NT2/D1 (cell line): ENCODE measurements at regions not wholly inside any gene's neighbourhood (a gene's known extent, or its start where the extent isn't known, plus 50 kb on each side); places are given as distances from the start of the nearest gene placed in this dataset.

Experiments
- DNase-seq: peaks from one replicate; pipeline ENCODE4 v3.0.0-alpha.2; 2011; ENCODE audit warnings: low read depth, low spot score
- H3K27me3 ChIP-seq: 2 replicates; pipeline ENCODE4 v1.6.0; 2011; ENCODE audit warnings: mild to moderate bottlenecking; ENCODE audit not compliant: insufficient read length, insufficient read depth
- H3K36me3 ChIP-seq: 2 replicates; pipeline ENCODE4 v1.6.1; 2011; ENCODE audit warnings: mild to moderate bottlenecking, low read length, mixed read lengths; ENCODE audit not compliant: insufficient read depth, insufficient read length
- H3K4me1 ChIP-seq: 2 replicates; pipeline ENCODE4 v1.5.1; 2011; ENCODE audit not compliant: insufficient read depth, insufficient read length
- H3K4me3 ChIP-seq: 2 replicates; pipeline ENCODE4 v1.5.1; 2011; ENCODE audit warnings: low read depth; ENCODE audit not compliant: insufficient read length
- H3K9ac ChIP-seq: 2 replicates; pipeline ENCODE4 v1.6.0; 2011; ENCODE audit warnings: low read depth; ENCODE audit not compliant: insufficient read length
- H3K9me3 ChIP-seq: 2 replicates; pipeline ENCODE4 v1.5.1; 2011; ENCODE audit warnings: mild to moderate bottlenecking, low read length; ENCODE audit not compliant: insufficient read depth
- SUZ12 ChIP-seq: IDR thresholded peaks from 2 replicates; pipeline ENCODE4 v1.6.1; 2011; ENCODE audit not compliant: insufficient read length, insufficient read depth; ENCODE audit errors: extremely low read depth
- YY1 ChIP-seq: IDR thresholded peaks from 2 replicates; pipeline ENCODE4 v1.6.1; 2011; ENCODE audit not compliant: insufficient read length, insufficient read depth
- ZNF274 ChIP-seq: IDR thresholded peaks from 2 replicates; pipeline ENCODE4 v1.6.1; 2011; ENCODE audit warnings: mild to moderate bottlenecking, low read depth, low read length

DNA sequence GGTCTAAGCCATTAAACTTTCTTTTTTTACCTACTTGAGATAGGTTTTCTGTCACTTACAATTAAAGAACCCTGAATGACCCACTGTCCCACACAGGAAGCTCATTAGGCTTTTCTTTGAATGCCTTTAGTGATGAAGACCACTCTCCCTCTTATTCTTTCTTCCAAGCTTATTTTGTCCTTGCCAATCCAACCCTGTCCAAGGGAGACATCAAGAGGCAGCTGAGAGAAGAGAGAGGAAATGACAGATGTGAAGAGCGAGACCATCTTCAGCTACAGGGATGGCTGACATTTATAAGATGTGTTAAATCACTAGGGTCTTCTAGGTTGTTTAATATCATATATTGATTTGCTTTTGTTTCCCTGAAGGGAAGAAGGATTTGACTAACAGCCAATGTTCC, 133.5 kb downstream of the FAM114A2 start:
- no peaks in the 10 kb centered on the region for H3K9me3 ChIP-seq
- H3K27me3 ChIP-seq = no peaks in the 10 kb centered on the region
- no peak for DNase-seq
- H3K36me3 ChIP-seq = no peaks in the 10 kb centered on the region
- TF ChIP-seq ZNF274 = no peak
- no peak for TF ChIP-seq SUZ12
- H3K4me1 ChIP-seq = no peaks in the 10 kb centered on the region
- no peak overlapping the region for H3K4me3 ChIP-seq
- no peak overlapping the region for H3K9ac ChIP-seq

DNA sequence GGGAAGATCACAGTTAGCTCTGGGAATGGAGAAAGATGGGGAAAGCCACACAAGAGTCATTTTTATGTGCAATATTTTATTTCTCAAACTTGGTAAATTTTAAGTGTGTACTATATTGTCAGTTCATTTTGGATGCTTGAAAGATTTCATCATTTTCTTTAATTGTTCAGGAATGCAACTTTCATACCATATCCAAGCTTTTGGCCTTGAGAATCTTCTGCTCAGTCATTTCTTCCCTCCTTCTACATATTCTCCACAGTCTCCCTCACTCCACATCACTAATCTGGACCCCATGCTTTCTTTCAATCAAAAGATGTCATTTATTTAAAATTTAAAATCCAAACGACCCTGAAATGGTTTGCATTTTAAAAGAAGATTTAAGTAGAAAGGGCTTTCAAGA, 135.4 kb downstream of the FAM114A2 start:
- Histone ChIP-seq H3K27me3 (no peaks in the 10 kb centered on the region), H3K4me1 (no peaks in the 10 kb centered on the region), H3K9me3 (no peaks in the 10 kb centered on the region), H3K9ac (no peak overlapping the region), H3K4me3 (no peak overlapping the region), H3K36me3 (no peaks in the 10 kb centered on the region)
- no peak for TF ChIP-seq SUZ12
- no peak for TF ChIP-seq YY1
- TF ChIP-seq ZNF274 = no peak
- no peak for DNase-seq

DNA sequence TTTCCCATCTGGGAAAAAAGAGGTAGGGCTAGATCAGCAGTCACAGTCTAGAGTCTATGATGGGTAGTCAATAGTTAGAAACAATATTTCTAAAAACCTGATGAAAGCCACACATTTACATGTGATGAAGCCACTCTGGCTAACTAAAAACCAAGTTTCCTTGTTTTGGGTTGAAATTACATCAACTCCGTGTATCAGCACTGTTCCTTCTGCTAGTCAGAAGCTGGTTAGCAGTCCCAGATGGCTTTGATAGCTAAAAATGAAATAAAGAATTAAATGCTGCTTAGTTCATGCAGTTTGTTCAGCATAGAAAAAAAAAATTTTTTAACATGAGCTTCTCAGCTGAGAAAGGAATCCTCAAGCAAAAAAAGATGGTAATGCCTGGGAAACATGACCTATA, 136.7 kb downstream of the FAM114A2 start:
- Histone ChIP-seq H3K4me1 (no peaks in the 10 kb centered on the region), H3K9me3 (no peaks in the 10 kb centered on the region), H3K9ac (no peak overlapping the region), H3K36me3 (no peaks in the 10 kb centered on the region), H3K4me3 (no peak overlapping the region), H3K27me3 (no peaks in the 10 kb centered on the region)
- no peak for DNase-seq
- TF ChIP-seq ZNF274 = no peak
- no peak for TF ChIP-seq SUZ12
- TF ChIP-seq YY1 = no peak

DNA sequence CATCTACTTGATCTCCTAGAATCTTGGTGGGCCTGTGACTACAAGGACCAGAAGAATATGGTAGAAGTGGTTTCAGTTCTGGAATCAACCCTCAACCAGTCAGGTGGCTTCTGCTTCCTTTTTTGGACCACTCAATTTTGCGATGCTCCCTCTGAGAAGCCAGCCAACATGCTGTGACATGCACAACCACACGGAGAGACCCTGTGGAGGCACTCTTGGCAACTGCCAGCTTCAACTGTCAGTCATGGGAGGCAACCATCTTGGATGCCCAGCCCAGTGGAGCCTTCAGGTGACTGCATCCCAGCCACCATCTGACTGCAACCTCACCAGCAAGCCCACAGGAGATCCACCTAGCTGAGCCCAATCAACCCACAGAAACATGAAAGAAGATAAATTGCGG, 137.3 kb downstream of the FAM114A2 start:
- Histone ChIP-seq H3K27me3 (no peaks in the 10 kb centered on the region), H3K9ac (no peak overlapping the region), H3K4me1 (no peaks in the 10 kb centered on the region), H3K36me3 (no peaks in the 10 kb centered on the region), H3K4me3 (no peak overlapping the region), H3K9me3 (no peaks in the 10 kb centered on the region)
- no peak for DNase-seq
- TF ChIP-seq SUZ12 (no peak), YY1 (no peak), ZNF274 (no peak)

DNA sequence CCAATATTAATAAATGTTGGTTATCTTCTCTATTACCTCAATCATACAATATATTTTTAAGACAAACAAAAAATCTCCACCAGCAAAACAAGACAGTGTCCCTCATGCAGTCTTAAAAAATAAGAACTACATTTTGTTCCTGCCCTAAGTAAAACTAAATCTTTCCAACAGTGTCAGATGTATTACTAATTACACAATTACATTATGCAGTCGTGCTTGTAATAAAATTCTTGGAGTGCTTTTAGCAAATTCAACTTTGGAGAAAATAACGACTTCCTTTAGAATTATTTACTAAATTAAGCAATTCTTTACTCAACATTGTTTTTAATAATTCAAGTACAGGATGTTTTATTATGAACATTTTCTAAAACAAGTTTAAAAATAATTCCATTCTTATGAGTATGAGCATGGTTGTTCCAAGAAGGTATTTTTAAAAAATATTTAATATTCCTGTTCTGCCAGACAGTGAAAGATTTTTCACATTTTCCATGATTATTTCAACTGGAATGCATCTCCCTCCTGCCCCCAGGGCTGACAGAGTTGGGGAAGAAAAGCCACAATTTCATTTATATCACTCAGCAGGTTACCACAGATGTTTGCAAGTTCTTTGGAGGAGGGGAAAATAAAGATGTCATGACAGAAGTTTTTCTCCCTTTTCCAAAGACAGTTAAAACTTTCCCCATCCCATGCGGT, 137.9 kb downstream of the FAM114A2 start:
- TF ChIP-seq SUZ12 (no peak), ZNF274 (no peak), YY1 (no peak)
- DNase-seq = no peak
- Histone ChIP-seq H3K9me3 (no peaks in the 10 kb centered on the region), H3K27me3 (no peaks in the 10 kb centered on the region), H3K9ac (no peak overlapping the region), H3K36me3 (no peaks in the 10 kb centered on the region), H3K4me3 (no peak overlapping the region), H3K4me1 (no peaks in the 10 kb centered on the region)

DNA sequence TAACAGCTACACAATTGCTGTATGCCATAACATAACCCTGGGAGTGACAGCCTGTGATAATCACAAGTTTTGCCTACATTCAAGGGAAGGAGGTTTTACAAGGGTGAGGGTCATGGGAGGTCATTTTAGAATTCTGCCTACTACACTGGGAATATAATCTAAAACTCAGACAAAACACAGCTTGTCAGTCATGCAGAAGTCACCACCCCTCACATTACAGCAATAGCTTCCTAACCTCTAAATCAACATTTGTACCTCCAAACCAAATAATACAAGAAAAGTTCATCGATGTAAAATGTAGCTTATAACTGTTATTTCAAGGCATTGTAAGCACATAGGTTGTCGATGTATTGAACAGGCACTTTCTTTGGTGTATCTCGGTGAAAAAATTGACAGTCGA, 139.0 kb downstream of the FAM114A2 start:
- DNase-seq = no peak
- Histone ChIP-seq H3K4me3 (no peak overlapping the region), H3K36me3 (no peaks in the 10 kb centered on the region), H3K9ac (no peak overlapping the region), H3K4me1 (no peaks in the 10 kb centered on the region), H3K27me3 (no peaks in the 10 kb centered on the region), H3K9me3 (no peaks in the 10 kb centered on the region)
- TF ChIP-seq SUZ12 = no peak
- TF ChIP-seq YY1 = no peak
- no peak for TF ChIP-seq ZNF274

DNA sequence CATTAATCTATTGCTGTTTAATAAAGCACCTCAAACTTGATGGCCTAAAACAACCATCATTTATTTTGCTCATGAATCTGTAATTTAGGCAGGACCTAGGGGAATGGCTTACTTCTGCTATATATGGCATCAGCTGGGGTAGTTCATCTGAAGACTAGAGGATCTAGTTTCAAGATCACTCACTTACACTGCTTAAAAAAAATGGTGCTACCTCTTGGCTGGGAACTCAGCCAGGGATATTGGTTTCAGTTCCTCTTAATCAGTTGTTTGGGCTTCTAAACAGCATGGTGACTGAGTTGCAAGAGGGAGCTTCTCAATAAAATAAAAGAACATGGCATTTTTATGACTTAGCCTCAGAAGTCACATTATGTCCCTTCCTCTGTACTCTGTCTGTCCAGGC, 142.0 kb downstream of the FAM114A2 start:
- Histone ChIP-seq H3K4me3 (no peak overlapping the region), H3K9me3 (no peaks in the 10 kb centered on the region), H3K27me3 (no peaks in the 10 kb centered on the region), H3K9ac (no peak overlapping the region), H3K36me3 (no peaks in the 10 kb centered on the region), H3K4me1 (no peaks in the 10 kb centered on the region)
- TF ChIP-seq SUZ12 = no peak
- no peak for TF ChIP-seq YY1
- no peak for TF ChIP-seq ZNF274
- no peak for DNase-seq

DNA sequence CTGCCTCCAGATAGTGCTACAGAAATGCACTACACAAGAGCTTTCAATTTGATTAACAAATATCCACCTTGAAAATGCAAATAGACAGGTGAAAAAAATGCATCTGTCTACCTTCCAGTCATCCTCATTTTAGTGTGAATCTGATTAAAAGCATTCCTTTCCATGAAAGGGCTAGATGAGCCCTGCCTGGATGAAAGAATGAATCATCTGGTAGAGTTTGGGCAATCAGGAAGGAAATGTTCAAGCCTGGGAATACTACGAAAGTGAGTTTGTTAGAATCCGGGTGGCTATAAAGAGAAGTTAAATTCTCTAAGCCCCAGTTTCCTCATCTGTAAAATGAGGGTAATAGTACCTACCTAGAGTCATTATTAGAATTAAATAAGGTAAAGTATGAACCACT, 142.6 kb downstream of the FAM114A2 start:
- DNase-seq = no peak
- no peaks in the 10 kb centered on the region for H3K4me1 ChIP-seq

More for the DNA sequence above, 142.6 kb downstream of the FAM114A2 start:
- H3K36me3 ChIP-seq = no peaks in the 10 kb centered on the region
- no peaks in the 10 kb centered on the region for H3K9me3 ChIP-seq
- H3K9ac ChIP-seq = no peak overlapping the region
- no peak for TF ChIP-seq YY1
- TF ChIP-seq ZNF274 = no peak
- no peak for TF ChIP-seq SUZ12
- no peak overlapping the region for H3K4me3 ChIP-seq
- no peaks in the 10 kb centered on the region for H3K27me3 ChIP-seq
